GM18870 (cell line): ENCODE measurements at regions not wholly inside any gene's neighbourhood (a gene's known extent, or its start where the extent isn't known, plus 50 kb on each side); places are given as distances from the start of the nearest gene placed in this dataset.

ENCODE experiments used
- ATAC-seq: cut with Tn5 transposase; IDR thresholded peaks from one replicate; pipeline ENCODE4 v1.9.1; 2021; ENCODE audit warnings: moderate library complexity; ENCODE audit not compliant: unreplicated experiment

GRCh38 chr16:73387979-73388378 is 340.1 kb upstream of the ZFHX3 start:
- no peak for ATAC-seq

- ATAC-seq, result no peak
Measured at GRCh38 chr16:73385696-73386095, 337.8 kb upstream of the ZFHX3 start.

- no peak for ATAC-seq
Measured at GRCh38 chr16:73384506-73385089, 336.7 kb upstream of the ZFHX3 start.

- no peak for ATAC-seq
Measured at GRCh38 chr16:73383988-73384365, 336.0 kb upstream of the ZFHX3 start.

- ATAC-seq, result no peak
Measured at GRCh38 chr16:73383195-73383987, 335.5 kb upstream of the ZFHX3 start.

GRCh38 chr16:73378471-73378870 is 330.5 kb upstream of the ZFHX3 start:
- no peak for ATAC-seq

GRCh38 chr16:73371584-73372319 is 323.8 kb upstream of the ZFHX3 start:
- ATAC-seq, result no peak

- no peak for ATAC-seq
Measured at GRCh38 chr16:73369851-73370250, 321.9 kb upstream of the ZFHX3 start.

- no peak for ATAC-seq
Measured at GRCh38 chr16:73368715-73369114, 320.8 kb upstream of the ZFHX3 start.

- ATAC-seq, result no peak
Measured at GRCh38 chr16:73365016-73365551, 317.2 kb upstream of the ZFHX3 start.

- ATAC-seq, result no peak
Measured at GRCh38 chr16:73364413-73364812, 316.5 kb upstream of the ZFHX3 start.

GRCh38 chr16:73361061-73361460 is 313.1 kb upstream of the ZFHX3 start:
- ATAC-seq, result no peak

GRCh38 chr16:73356401-73357079 is 308.6 kb upstream of the ZFHX3 start:
- ATAC-seq, result no peak

GRCh38 chr16:73355981-73356380 is 308.1 kb upstream of the ZFHX3 start:
- ATAC-seq, result no peak

GRCh38 chr16:73354434-73354833 is 306.5 kb upstream of the ZFHX3 start:
- ATAC-seq, result no peak

- no peak for ATAC-seq
Measured at GRCh38 chr16:73350707-73351452, 303.0 kb upstream of the ZFHX3 start.

GRCh38 chr16:73347500-73348375 is 299.8 kb upstream of the ZFHX3 start:
- ATAC-seq, result no peak

GRCh38 chr16:73339821-73340220 is 291.9 kb upstream of the ZFHX3 start:
- no peak for ATAC-seq
